GM23338 (cell line): ENCODE measurements at regions not wholly inside any gene's neighbourhood (a gene's known extent, or its start where the extent isn't known, plus 50 kb on each side); places are given as distances from the start of the nearest gene placed in this dataset.

Source experiments
- ATAC-seq: fragments of 200-7000 bp; cut with Tn5 transposase; 3 replicates; pipeline ENCODE4 v1.9.1; 2020
- DNase-seq: peaks from one replicate; pipeline ENCODE4 v3.0.0-alpha.2; 2015; ENCODE audit warnings: low spot score
- H2AFZ ChIP-seq: fragments of 200-600 bp; sonication (generic); 2 replicates; pipeline ENCODE4 v1.8.0; 2016; ENCODE audit warnings: antibody characterized with exemption, mild to moderate bottlenecking, moderate library complexity
- H3F3A ChIP-seq: fragments of 200-600 bp; sonication (generic); replicated peaks from 2 replicates; pipeline ENCODE4 v1.8.0; 2017; ENCODE audit warnings: antibody characterized with exemption, mixed run types, low read depth
- H3K27ac ChIP-seq: fragments of 200-600 bp; sonication (generic); 2 replicates; pipeline ENCODE4 v1.6.1; 2016; ENCODE audit warnings: low read depth
- H3K27me3 ChIP-seq: fragments of 200-600 bp; sonication (generic); 2 replicates; pipeline ENCODE4 v1.8.0; 2016; ENCODE audit warnings: mild to moderate bottlenecking, mixed run types, moderate library complexity; ENCODE audit not compliant: insufficient read depth
- H3K36me3 ChIP-seq: fragments of 200-600 bp; sonication (generic); 2 replicates; pipeline ENCODE4 v1.8.0; 2016; ENCODE audit warnings: mild to moderate bottlenecking; ENCODE audit not compliant: insufficient read depth
- H3K4me1 ChIP-seq: fragments of 200-600 bp; sonication (generic); 2 replicates; pipeline ENCODE4 v1.8.0; 2016; ENCODE audit warnings: mild to moderate bottlenecking, moderate library complexity; ENCODE audit not compliant: insufficient read depth
- H3K4me2 ChIP-seq: fragments of 200-600 bp; sonication (generic); 2 replicates; pipeline ENCODE4 v1.7.1; 2017; ENCODE audit warnings: mixed run types
- H3K4me3 ChIP-seq: fragments of 200-600 bp; sonication (generic); 2 replicates; pipeline ENCODE4 v1.6.1; 2016; ENCODE audit warnings: mixed run types
- H3K79me2 ChIP-seq: fragments of 200-600 bp; sonication (generic); replicated peaks from 2 replicates; pipeline ENCODE4 v1.8.0; 2017; ENCODE audit warnings: mild to moderate bottlenecking; ENCODE audit not compliant: insufficient read depth
- H3K9me2 ChIP-seq: fragments of 200-600 bp; sonication (generic); 2 replicates; pipeline ENCODE4 v1.8.0; 2017; ENCODE audit not compliant: insufficient read depth
- H4K20me1 ChIP-seq: fragments of 200-600 bp; sonication (generic); replicated peaks from 2 replicates; pipeline ENCODE4 v1.8.0; 2017; ENCODE audit warnings: mild to moderate bottlenecking; ENCODE audit not compliant: insufficient read depth
- H3K27ac Mint-ChIP-seq: 2 replicates; pipeline ENCODE4 v1.8.0; 2020; ENCODE audit warnings: inconsistent platforms, mild to moderate bottlenecking, moderate library complexity, mixed read lengths
- H3K27me3 Mint-ChIP-seq: 3 replicates; pipeline ENCODE4 v1.8.0; 2022; ENCODE audit warnings: low read depth, mild to moderate bottlenecking, moderate library complexity, mixed read lengths, inconsistent platforms; ENCODE audit not compliant: insufficient read depth, poor library complexity
- H3K36me3 Mint-ChIP-seq: 3 replicates; pipeline ENCODE4 v1.8.0; 2021; ENCODE audit warnings: low read depth, mild to moderate bottlenecking, inconsistent platforms, moderate library complexity, mixed read lengths
- H3K4me1 Mint-ChIP-seq: 3 replicates; pipeline ENCODE4 v1.8.0; 2020; ENCODE audit warnings: mild to moderate bottlenecking, inconsistent platforms, mixed read lengths
- H3K4me3 Mint-ChIP-seq: 3 replicates; pipeline ENCODE4 v1.8.0; 2021; ENCODE audit warnings: moderate library complexity, mild to moderate bottlenecking, inconsistent platforms, mixed read lengths
- H3K9me3 Mint-ChIP-seq: 3 replicates; pipeline ENCODE4 v1.8.0; 2020; ENCODE audit warnings: moderate library complexity, mild to moderate bottlenecking, inconsistent platforms, mixed read lengths
- CREB1 ChIP-seq: fragments of 250-450 bp; sonication (Bioruptor Pico); IDR thresholded peaks from 2 replicates; pipeline ENCODE4 v1.5.0; 2020; ENCODE audit warnings: low read depth, mild to moderate bottlenecking, moderate library complexity
- CTCF ChIP-seq, 2 experiments: fragments of 200-600 bp in 1 of 2; sonication (generic) in 1 of 2; conservative IDR thresholded peaks; 2 replicates each; pipeline versions ENCODE4 v1.5.1 to v1.6.1; 2016 to 2017; ENCODE audit warnings: antibody characterized with exemption in 2 of 2, low read depth in 2 of 2, mild to moderate bottlenecking in 2 of 2, moderate library complexity in 1 of 2
- ETS1 ChIP-seq: IDR thresholded peaks from 2 replicates; pipeline ENCODE4 v1.6.1; 2016; ENCODE audit warnings: antibody characterized with exemption
- EZH2 ChIP-seq: fragments of 200-600 bp; sonication (generic); IDR thresholded peaks from one replicate; pipeline ENCODE4 v1.8.0; 2017; ENCODE audit warnings: antibody characterized with exemption, mild to moderate bottlenecking, low read depth; ENCODE audit not compliant: unreplicated experiment
- EZH2phosphoT487 ChIP-seq: fragments of 200-600 bp; sonication (generic); IDR thresholded peaks from one replicate; pipeline ENCODE4 v1.8.1; 2018; ENCODE audit warnings: antibody characterized with exemption; ENCODE audit not compliant: unreplicated experiment
- JUNB ChIP-seq: IDR thresholded peaks from one replicate; pipeline ENCODE4 v1.6.1; 2016; ENCODE audit warnings: antibody characterized with exemption; ENCODE audit not compliant: unreplicated experiment
- NANOG ChIP-seq: IDR thresholded peaks from 2 replicates; pipeline ENCODE4 v1.6.1; 2016; ENCODE audit warnings: antibody characterized with exemption, borderline replicate concordance
- POLR2AphosphoS5 ChIP-seq: IDR thresholded peaks from 2 replicates; pipeline ENCODE4 v1.6.1; 2016; ENCODE audit warnings: antibody characterized with exemption, low read depth
- REST ChIP-seq: IDR thresholded peaks from one replicate; pipeline ENCODE4 v1.6.1; 2018; ENCODE audit warnings: antibody characterized with exemption; ENCODE audit not compliant: unreplicated experiment
- STAT1 ChIP-seq: IDR thresholded peaks from one replicate; pipeline ENCODE4 v1.6.1; 2016; ENCODE audit warnings: antibody characterized with exemption; ENCODE audit not compliant: unreplicated experiment
- ZNF114 ChIP-seq: fragments of 250-450 bp; sonication (Bioruptor Pico); IDR thresholded peaks from 2 replicates; pipeline ENCODE4 v1.5.0; 2020; ENCODE audit warnings: mild to moderate bottlenecking, moderate library complexity
- ZNF331 ChIP-seq: fragments of 250-450 bp; sonication (Bioruptor Pico); IDR thresholded peaks from 2 replicates; pipeline ENCODE4 v1.5.0; 2020; ENCODE audit warnings: low read depth, mild to moderate bottlenecking, moderate library complexity
- ZNF462 ChIP-seq: fragments of 250-450 bp; sonication (Bioruptor Pico); IDR thresholded peaks from 2 replicates; pipeline ENCODE4 v1.5.0; 2020; ENCODE audit warnings: mild to moderate bottlenecking, moderate library complexity

- TF ChIP-seq REST (no peak), ZNF114 (no peak), STAT1 (no peak), EZH2 (no peak)
Measured at GRCh38 chr10:125389648-125390047, 229.3 kb upstream of the CTBP2 start (continued).

- H3K79me2 ChIP-seq, result no peaks in the 10 kb centered on the region
- no peak overlapping the region for H3K4me2 ChIP-seq
- Mint-ChIP-seq H3K4me3 (no peak overlapping the region), H3K4me1 (no peaks in the 10 kb centered on the region), H3K9me3 (peaks cover 19% of the 10 kb centered on the region), H3K27me3 (no peaks in the 10 kb centered on the region), H3K27ac (no peak overlapping the region), H3K36me3 (no peaks in the 10 kb centered on the region)
- DNase-seq, result no peak
- H2AFZ ChIP-seq, result no peak overlapping the region
- no peaks in the 10 kb centered on the region for H4K20me1 ChIP-seq
- H3K4me1 ChIP-seq, result no peaks in the 10 kb centered on the region
- no peaks in the 10 kb centered on the region for H3K27me3 ChIP-seq
- no peak overlapping the region for H3K27ac ChIP-seq
- peaks cover 8% of the 10 kb centered on the region; the same call in 1 of the 2 replicates for H3K9me2 ChIP-seq
- ATAC-seq, result no peak
- no peak overlapping the region for H3K4me3 ChIP-seq
- no peaks in the 10 kb centered on the region; the same call in 1 of the 2 replicates for H3K36me3 ChIP-seq
- H3F3A ChIP-seq, result no peaks in the 10 kb centered on the region
- TF ChIP-seq ZNF462 (CRISPR knock-in tag) (no peak), ZNF331 (CRISPR knock-in tag) (no peak), CREB1 (no peak), EZH2phosphoT487 (no peak), NANOG (no peak), POLR2AphosphoS5 (no peak), CTCF (conservative IDR thresholded peaks at IDR 0.05; ENCODE audit: low read depth in 2 of 2) (no peak), EZH2 (no peak), JUNB (no peak), ETS1 (no peak), STAT1 (no peak)
Measured at GRCh38 chr10:125379592-125379991, 219.2 kb upstream of the CTBP2 start.
